ENCODE measurements at regions not wholly inside any gene's neighbourhood (a gene's known extent, or its start where the extent isn't known, plus 50 kb on each side); places are given as distances from the start of the nearest gene placed in this dataset.
"Not testable (repeated sequence)": the region's sequence is repeated elsewhere in the genome, so short reads cannot be mapped to it uniquely, and the experiment has no call there.

GRCh38 chr9:80775530-80775929, 913.8 kb downstream of the TLE1 start:
- no peak for TF ChIP-seq CTCF (IDR thresholded peaks at IDR 0.05; ENCODE audit: low read depth, low read length, missing control alignments)
- no peak for DNase-seq (ENCODE audit: low read depth)
- no peak overlapping the region for H3K4me3 ChIP-seq (ENCODE audit: low read depth, low read length)

GRCh38 chr9:80771555-80772347, 917.6 kb downstream of the TLE1 start:
- no peak for TF ChIP-seq CTCF (IDR thresholded peaks at IDR 0.05; ENCODE audit: low read depth, low read length, missing control alignments)
- DNase-seq (ENCODE audit: low read depth) = no peak
- H3K4me3 ChIP-seq (ENCODE audit: low read depth, low read length) = no peak overlapping the region

- DNase-seq (ENCODE audit: low read depth) = no peak
- no peak for TF ChIP-seq CTCF (IDR thresholded peaks at IDR 0.05; ENCODE audit: low read depth, low read length, missing control alignments)
- H3K4me3 ChIP-seq (ENCODE audit: low read depth, low read length) = no peak overlapping the region
Measured at GRCh38 chr9:80763536-80763935, 925.8 kb downstream of the TLE1 start.

GRCh38 chr9:80755586-80755985, 933.8 kb downstream of the TLE1 start:
- no peak for TF ChIP-seq CTCF (IDR thresholded peaks at IDR 0.05; ENCODE audit: low read depth, low read length, missing control alignments)
- H3K4me3 ChIP-seq (ENCODE audit: low read depth, low read length) = no peak overlapping the region
- no peak for DNase-seq (ENCODE audit: low read depth)

GRCh38 chr9:80747056-80747455, 942.3 kb downstream of the TLE1 start:
- DNase-seq (ENCODE audit: low read depth); H3K4me3 ChIP-seq (ENCODE audit: low read depth, low read length): not testable (repeated sequence)

GRCh38 chr9:80732506-80732905, 956.8 kb downstream of the TLE1 start:
- TF ChIP-seq CTCF (IDR thresholded peaks at IDR 0.05; ENCODE audit: low read depth, low read length, missing control alignments) = no peak
- no peak for DNase-seq (ENCODE audit: low read depth)
- H3K4me3 ChIP-seq (ENCODE audit: low read depth, low read length) = no peak overlapping the region

- DNase-seq (ENCODE audit: low read depth) = no peak
- H3K4me3 ChIP-seq (ENCODE audit: low read depth, low read length) = no peak overlapping the region
- TF ChIP-seq CTCF (IDR thresholded peaks at IDR 0.05; ENCODE audit: low read depth, low read length, missing control alignments) = no peak
Measured at GRCh38 chr9:80720579-80720978, 968.8 kb downstream of the TLE1 start.
